HepG2 (cell line): ENCODE measurements at regions not wholly inside any gene's neighbourhood (a gene's known extent, or its start where the extent isn't known, plus 50 kb on each side); places are given as distances from the start of the nearest gene placed in this dataset.

Source experiments
- ATAC-seq: fragments of 200-7000 bp; cut with Tn5 transposase; 3 replicates; pipeline ENCODE4 v1.9.1; 2020; ENCODE audit warnings: mild to moderate bottlenecking, moderate library complexity
- BruUV-seq: library from RNA; stranded (reverse); fragments of 400-500 nt; replicated peaks from 2 replicates; lab custom pipeline; 2021; lab: Mats Ljungman, UMichigan
- CTCF ChIA-PET: fragments of 300-600 bp; formaldehyde crosslinking; extraction: SDS; loops from one replicate; lab custom pipeline; 2021; ENCODE audit warnings: low total read pairs, inconsistent platforms, low intra/inter-chr PET ratio; lab: Yijun Ruan, JAX
- POLR2A ChIA-PET: fragments of 350-600 bp; sonication (Branson Sonifier 250); formaldehyde crosslinking; loops from one replicate; lab custom pipeline; 2020; ENCODE audit warnings: antibody characterized with exemption, inconsistent platforms; lab: Yijun Ruan, JAX
- DNase-seq: peaks from one replicate; pipeline ENCODE4 v3.0.0-alpha.2; 2015; ENCODE audit warnings: low spot score
- FAIRE-seq: peaks from 3 replicates; lab custom pipeline; 2011; peaks lifted over from hg19 to GRCh38; lab: Jason Lieb, UNC
- H2AFZ ChIP-seq: one replicate; pipeline ENCODE4 v1.6.1; 2011; ENCODE audit warnings: low read length, inconsistent platforms
- H3K27ac ChIP-seq: fragments of 300-600 bp; 3 replicates; pipeline ENCODE4 v1.8.0; 2011; ENCODE audit warnings: mixed run types, mild to moderate bottlenecking, mixed read lengths, low read length, inconsistent platforms; ENCODE audit not compliant: insufficient read depth; ENCODE audit errors: extremely low read length
- H3K27me3 ChIP-seq, 2 experiments: fragments of 200-600 bp in 1 of 2; 2 replicates in 1 of 2; 3 replicates in 1 of 2; pipeline versions ENCODE4 v1.6.0 to v1.8.0; 2011; ENCODE audit warnings: low read length in 2 of 2, mild to moderate bottlenecking in 2 of 2, moderate library complexity in 2 of 2, inconsistent platforms in 1 of 2; ENCODE audit not compliant: insufficient read depth in 2 of 2, control insufficient read depth in 1 of 2
- H3K36me3 ChIP-seq, 2 experiments: fragments of 200-600 bp in 1 of 2; replicated peaks in 1 of 2; 2 replicates in 1 of 2; 3 replicates in 1 of 2; pipeline versions ENCODE4 v1.5.1 to v1.8.0; 2011; ENCODE audit warnings: low read length in 2 of 2, inconsistent platforms in 1 of 2; ENCODE audit not compliant: insufficient read depth in 2 of 2, control insufficient read depth in 1 of 2
- H3K4me1 ChIP-seq: 2 replicates; pipeline ENCODE4 v1.5.1; 2012; ENCODE audit warnings: low read length, inconsistent platforms; ENCODE audit not compliant: insufficient read depth
- H3K4me2 ChIP-seq: 2 replicates; pipeline ENCODE4 v1.6.0; 2011; ENCODE audit warnings: low read depth, low read length, inconsistent platforms
- H3K4me3 ChIP-seq, 3 experiments: fragments of 200-600 bp in 1 of 3; sonication (generic), shearing (Covaris generic) in 1 of 3; replicated peaks in 1 of 3; 2 replicates each; pipeline ENCODE4 v1.5.1; 2011 to 2016; ENCODE audit warnings: low read length in 3 of 3, inconsistent platforms in 2 of 3, low read depth in 2 of 3, mild to moderate bottlenecking in 2 of 3, control low read depth in 1 of 3, mixed read lengths in 1 of 3; ENCODE audit not compliant: insufficient read depth in 1 of 3
- H3K79me2 ChIP-seq: one replicate; pipeline ENCODE4 v1.6.1; 2011; ENCODE audit warnings: low read length, inconsistent platforms; ENCODE audit not compliant: insufficient read depth
- H3K9ac ChIP-seq: 2 replicates; pipeline ENCODE4 v1.6.0; 2011; ENCODE audit warnings: mild to moderate bottlenecking, low read depth, low read length, inconsistent platforms; ENCODE audit not compliant: insufficient read depth
- H3K9me3 ChIP-seq: 2 replicates; pipeline ENCODE4 v1.5.1; 2012; ENCODE audit warnings: mild to moderate bottlenecking, low read length
- H4K20me1 ChIP-seq: 2 replicates; pipeline ENCODE4 v1.6.0; 2011; ENCODE audit warnings: inconsistent platforms, mild to moderate bottlenecking, low read length, moderate library complexity; ENCODE audit not compliant: insufficient read depth
- CTCF ChIP-seq: sonication (generic); formaldehyde crosslinking; IDR thresholded peaks from 2 replicates; pipeline ENCODE4 v1.5.0; 2020; ENCODE audit warnings: mild to moderate bottlenecking, missing genetic modification reagents, moderate library complexity
- HMGXB3 ChIP-seq: sonication (generic); formaldehyde crosslinking; IDR thresholded peaks from 2 replicates; pipeline ENCODE4 v1.4.0; 2020; ENCODE audit warnings: missing genetic modification reagents, borderline replicate concordance
- SATB2 ChIP-seq: sonication (generic); formaldehyde crosslinking; IDR thresholded peaks from 2 replicates; pipeline ENCODE4 v1.5.0; 2020; ENCODE audit warnings: missing genetic modification reagents
- ZNF354B ChIP-seq: sonication (generic); formaldehyde crosslinking; IDR thresholded peaks from 2 replicates; pipeline ENCODE4 v1.8.0; 2022; ENCODE audit warnings: mild to moderate bottlenecking, missing genetic modification reagents
- ZNF513 ChIP-seq: sonication (generic); formaldehyde crosslinking; conservative IDR thresholded peaks from 2 replicates; pipeline ENCODE4 v1.5.0; 2020; ENCODE audit warnings: missing genetic modification reagents
- ZNF577 ChIP-seq: sonication (generic); formaldehyde crosslinking; IDR thresholded peaks from 2 replicates; pipeline ENCODE4 v1.4.0; 2020; ENCODE audit warnings: mild to moderate bottlenecking, low read depth, missing genetic modification reagents, borderline replicate concordance
- ZNF678 ChIP-seq: sonication (generic); formaldehyde crosslinking; IDR thresholded peaks from 2 replicates; pipeline ENCODE4 v1.4.0; 2020; ENCODE audit warnings: mild to moderate bottlenecking, missing genetic modification reagents
- ZNF746 ChIP-seq: sonication (generic); formaldehyde crosslinking; IDR thresholded peaks from 2 replicates; pipeline ENCODE4 v1.8.0; 2022; ENCODE audit warnings: mild to moderate bottlenecking, missing genetic modification reagents
- WGBS: methylation state at CpG from one replicate; pipeline ENCODE4 v1.1.6; 2017; ENCODE audit warnings: low lambda C conversion rate; 5-methylcytosine and 5-hydroxymethylcytosine counted together
- in situ Hi-C: cut with HindIII; loops from 2 replicates; pipeline ENCODE4 v1.10.0; 2017; ENCODE audit warnings: low pct_unique_long_range_greater_than_20kb; ENCODE audit not compliant: extremely low pct_ligation_motif_present
- intact Hi-C: fragments of 100-400 bp; cut with micrococcal nuclease; formaldehyde crosslinking; loops from one replicate; pipeline ENCODE4 v1.10.0; 2022; ENCODE audit not compliant: unreplicated experiment

- Histone ChIP-seq H3K9me3 (no peaks in the 10 kb centered on the region), H3K9ac (no peak overlapping the region), H3K4me3 (no peak overlapping the region), H3K4me2 (no peak overlapping the region), H2AFZ (no peak overlapping the region), H3K79me2 (no peaks in the 10 kb centered on the region), H3K27me3 (no peaks in the 10 kb centered on the region), H3K4me1 (no peaks in the 10 kb centered on the region), H3K27ac (no peak overlapping the region), H4K20me1 (0 out of 2 replicates have a peak, but pooled peaks cover 2% of the 10 kb centered on the region), H3K36me3 (no peaks in the 10 kb centered on the region)
- WGBS, result 94% methylated on average over 5 of the region's 5 CpGs
- DNase-seq (no peak), ATAC-seq (no peak), FAIRE-seq (no peak)
- BruUV-seq, result no TSS peak
- in situ Hi-C loops, result no loop called here
- intact Hi-C loops, result no loop called here
- CTCF ChIA-PET, result no interaction called here
- TF ChIP-seq ZNF513 (no peak), ZNF577 (CRISPR knock-in tag) (no peak), ZNF746 (CRISPR knock-in tag) (no peak), SATB2 (CRISPR knock-in tag) (no peak), ZNF678 (CRISPR knock-in tag) (no peak)
- POLR2A ChIA-PET, result no interaction called here
Measured at GRCh38 chr9:94498801-94499453, 56.0 kb upstream of the PCAT7 start.

- BruUV-seq, result no TSS peak
- ChIA-PET CTCF (no interaction called here), POLR2A (no interaction called here)
- no peak overlapping the region for H2AFZ ChIP-seq
- FAIRE-seq (no peak), DNase-seq (no peak), ATAC-seq (no peak)
- H3K36me3 ChIP-seq, result no peaks in the 10 kb centered on the region
- H3K79me2 ChIP-seq, result no peaks in the 10 kb centered on the region
- no peaks in the 10 kb centered on the region for H3K9me3 ChIP-seq
- WGBS, result 83% methylated on average over 3 of the region's 3 CpGs
- H3K4me2 ChIP-seq, result no peak overlapping the region
- H3K27me3 ChIP-seq, result no peaks in the 10 kb centered on the region
- no peaks in the 10 kb centered on the region for H4K20me1 ChIP-seq
- in situ Hi-C loops, result no loop called here
- peaks cover 19% of the 10 kb centered on the region for H3K4me1 ChIP-seq
- no peak overlapping the region for H3K4me3 ChIP-seq
- no peak overlapping the region for H3K27ac ChIP-seq
- intact Hi-C loops, result no loop called here
- H3K9ac ChIP-seq, result no peak overlapping the region
- TF ChIP-seq HMGXB3 (CRISPR knock-in tag), result no peak
- TF ChIP-seq CTCF (CRISPR knock-in tag), result no peak
- TF ChIP-seq ZNF354B (CRISPR knock-in tag), result no peak
Measured at GRCh38 chr9:94504358-94504757, 50.5 kb upstream of the PCAT7 start.
